ENCODE measurements at regions not wholly inside any gene's neighbourhood (a gene's known extent, or its start where the extent isn't known, plus 50 kb on each side); places are given as distances from the start of the nearest gene placed in this dataset.
A peak's percentile ranks its signal among the peaks of the same experiment; 100 is the strongest.

- intact Hi-C loops (cut with micrococcal nuclease) = loop anchor here (2.0 to 10.0 kb wide), 3 partner anchors 108 to 540 kb away; no protein-coding TSS in a partner anchor
- Histone ChIP-seq H3K79me2 (ENCODE audit: control insufficient read depth, insufficient read depth, low read length) (no peaks in the 10 kb centered on the region), H3K4me3 (no peak overlapping the region), H3K9me1 (ENCODE audit: control insufficient read depth, insufficient read depth, low read length) (no peaks in the 10 kb centered on the region), H3K27ac (ENCODE audit: extremely low read depth, low read depth, low read length) (no peak overlapping the region), H3K36me3 (ENCODE audit: control insufficient read depth, insufficient read depth, low read length) (no peaks in the 10 kb centered on the region), H2AFZ (ENCODE audit: low read depth, low read length) (no peak overlapping the region), H3K27me3 (ENCODE audit: control insufficient read depth in 2 of 2, insufficient read depth in 2 of 2, low read length in 2 of 2) (no peaks in the 10 kb centered on the region), H3K9me3 (replicated peaks; ENCODE audit: control insufficient read depth, insufficient read depth, low read depth, low read length) (no peaks in the 10 kb centered on the region), H4K20me1 (replicated peaks; ENCODE audit: control insufficient read depth, insufficient read depth, low read length) (no peaks in the 10 kb centered on the region), H3K4me1 (replicated peaks in 1 of 2; ENCODE audit: control insufficient read depth in 2 of 2, insufficient read depth in 2 of 2, low read length in 2 of 2) (peaks cover 0 to 3% of the 10 kb centered on the region in 2 experiments; a peak in 1 of 5 replicates), H3K4me2 (ENCODE audit: insufficient read depth, low read length) (no peak overlapping the region), H3K9ac (ENCODE audit: insufficient read depth in 1 of 2, low read depth in 2 of 2, low read length in 2 of 2) (no peak overlapping the region)
- TF ChIP-seq, protein P1, sequence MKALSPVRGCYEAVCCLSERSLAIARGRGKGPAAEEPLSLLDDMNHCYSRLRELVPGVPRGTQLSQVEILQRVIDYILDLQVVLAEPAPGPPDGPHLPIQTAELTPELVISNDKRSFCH (CRISPR knock-in tag; IDR thresholded peaks at IDR 0.05) = no peak
- TF ChIP-seq, protein P1 (tag; IDR thresholded peaks at IDR 0.05) = 0 out of 2 replicates have a peak, but pooled peaks have one; percentile 28
- TF ChIP-seq MLX (CRISPR knock-in tag; conservative IDR thresholded peaks at IDR 0.05) (no peak), TBL1XR1 (IDR thresholded peaks at IDR 0.05; ENCODE audit: low read length in 2 of 2) (no peak), CBFA2T3 (IDR thresholded peaks at IDR 0.05) (0 out of 2 replicates have a peak, but pooled peaks have one; percentile 7)
- in situ Hi-C loops (cut with MboI) = no loop called here
- ChIA-PET CTCF (ENCODE audit: low intra/inter-chr PET ratio) (interaction anchor here (0.6 to 0.7 kb wide), 4 partner anchors 173 to 911 kb away, joined by 3 to 4 read pairs (median 4); no protein-coding TSS in a partner anchor), POLR2A (interaction anchor here (0.5 to 2.4 kb wide), 2 partner anchors 8 to 183 kb away, joined by 3 to 9 read pairs; no protein-coding TSS in a partner anchor)
- no TSS peak for BruUV-seq (replicated peaks)
- DNase-seq (ENCODE audit: extremely low read depth in 1 of 4, low spot score in 3 of 4) (peak in 1 of 4 experiments; percentile 12), ATAC-seq (no peak; the same call in 2 of the 3 replicates), FAIRE-seq (no peak)
- 18% methylated on average over 3 of the region's 3 CpGs for WGBS (ENCODE audit: insufficient coverage, low coverage, missing lambda C conversion rate)
Observed at GRCh38 chr20:23234311-23235078, 116.1 kb upstream of the NXT1 start.
